ENCODE measurements at regions not wholly inside any gene's neighbourhood (a gene's known extent, or its start where the extent isn't known, plus 50 kb on each side); places are given as distances from the start of the nearest gene placed in this dataset.
"Not testable (repeated sequence)": the region's sequence is repeated elsewhere in the genome, so short reads cannot be mapped to it uniquely, and the experiment has no call there.

- Histone ChIP-seq H3K27ac (peak overlapping the region in 1 of 21 experiments; percentile 33), H3K4me3 (no peak overlapping the region)
These were observed 393.6 kb upstream of the CDIN1 start for GRCh38 chr15:36185845-36186244.

- H3K27ac ChIP-seq, result no peak overlapping the region
- no peak overlapping the region for H3K4me3 ChIP-seq
These were observed 393.1 kb upstream of the CDIN1 start for GRCh38 chr15:36186376-36186775.

DNA sequence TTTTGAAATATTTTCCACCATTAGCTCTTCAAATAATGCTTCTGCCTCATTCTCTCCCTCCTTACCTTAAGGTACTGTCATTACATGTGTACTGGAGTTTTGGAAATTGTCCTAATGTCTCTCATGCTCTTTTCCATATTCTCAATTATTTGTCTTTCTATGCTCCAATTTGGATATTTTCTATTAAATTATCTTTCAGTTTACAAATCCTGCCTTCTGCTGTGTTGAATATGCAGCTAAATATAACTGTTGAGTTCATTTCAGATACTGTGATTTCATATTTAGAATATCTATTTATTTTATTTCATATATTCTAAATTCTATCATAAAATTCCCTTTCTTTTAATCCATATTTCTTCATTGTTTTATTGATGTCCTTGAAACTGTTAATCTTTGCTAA lies 388.0 kb upstream of the CDIN1 start:
- no peak overlapping the region for H3K27ac ChIP-seq
- H3K4me3 ChIP-seq, result no peak overlapping the region

DNA sequence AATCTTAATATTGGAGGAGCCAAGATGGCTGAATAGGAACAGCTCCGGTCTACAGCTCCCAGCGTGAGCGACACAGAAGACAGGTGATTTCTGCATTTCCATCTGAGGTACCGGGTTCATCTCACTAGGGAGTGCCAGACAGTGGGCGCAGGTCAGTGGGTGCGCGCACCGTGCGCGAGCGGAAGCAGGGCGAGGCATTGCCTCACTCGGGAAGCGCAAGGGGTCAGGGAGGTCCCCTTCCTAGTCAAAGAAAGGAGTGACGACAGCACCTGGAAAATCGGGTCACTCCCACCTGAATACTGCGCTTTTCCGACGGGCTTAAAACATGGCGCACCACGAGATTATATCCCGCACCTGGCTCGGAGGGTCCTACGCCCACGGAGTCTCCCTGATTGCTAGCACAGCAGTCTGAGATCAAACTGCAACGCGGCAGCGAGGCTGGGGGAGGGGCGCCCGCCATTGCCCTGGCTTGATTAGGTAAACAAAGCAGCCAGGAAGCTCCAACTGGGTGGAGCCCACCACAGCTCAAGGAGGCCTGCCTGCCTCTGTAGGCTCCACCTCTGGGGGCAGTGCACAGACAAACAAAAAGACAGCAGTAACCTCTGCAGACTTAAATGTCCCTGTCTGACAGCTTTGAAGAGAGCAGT lies 383.9 kb upstream of the CDIN1 start:
- not testable (repeated sequence) for H3K27ac ChIP-seq, H3K4me3 ChIP-seq

DNA sequence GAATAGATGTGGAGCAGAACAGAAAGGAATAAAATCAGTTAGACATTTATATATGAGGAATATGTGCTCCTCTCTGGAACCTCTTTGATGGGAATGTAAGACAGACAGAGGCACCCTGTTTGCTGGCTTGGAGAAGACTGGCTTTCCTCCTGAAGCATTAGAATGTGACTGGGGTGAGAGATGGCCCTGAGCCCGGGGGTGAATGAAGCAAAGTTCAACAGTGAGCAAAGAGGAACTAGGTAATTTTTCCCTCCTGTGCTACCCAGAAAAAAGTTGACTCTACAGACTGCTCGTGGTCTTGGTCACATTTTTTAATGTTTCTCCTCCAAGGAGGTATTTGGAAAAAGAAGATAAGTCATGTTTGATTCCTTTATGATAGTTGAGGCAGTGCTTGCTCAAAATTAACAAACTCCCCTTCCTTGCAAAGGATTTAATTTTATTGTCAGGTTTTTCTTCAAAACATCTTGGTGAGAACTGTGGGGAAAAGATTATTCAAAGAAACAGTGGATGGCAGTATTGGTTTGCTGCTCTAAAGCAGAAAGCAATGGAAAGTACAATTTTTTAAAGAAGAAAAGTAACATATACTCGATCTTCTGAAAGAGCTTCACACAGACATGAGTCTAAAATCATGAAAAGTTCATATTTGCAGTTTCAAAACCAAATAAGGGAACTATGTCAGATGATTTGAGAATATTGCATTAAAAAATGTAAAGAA lies 370.4 kb upstream of the CDIN1 start:
- H3K4me3 ChIP-seq, result no peak overlapping the region
- no peak overlapping the region for H3K27ac ChIP-seq

GRCh38 chr15:36210426-36210825 lies 369.0 kb upstream of the CDIN1 start:
- no peak overlapping the region for H3K27ac ChIP-seq
- no peak overlapping the region for H3K4me3 ChIP-seq

- no peak overlapping the region for H3K4me3 ChIP-seq
- no peak overlapping the region for H3K27ac ChIP-seq
These were observed 361.1 kb upstream of the CDIN1 start for GRCh38 chr15:36218322-36218721.

DNA sequence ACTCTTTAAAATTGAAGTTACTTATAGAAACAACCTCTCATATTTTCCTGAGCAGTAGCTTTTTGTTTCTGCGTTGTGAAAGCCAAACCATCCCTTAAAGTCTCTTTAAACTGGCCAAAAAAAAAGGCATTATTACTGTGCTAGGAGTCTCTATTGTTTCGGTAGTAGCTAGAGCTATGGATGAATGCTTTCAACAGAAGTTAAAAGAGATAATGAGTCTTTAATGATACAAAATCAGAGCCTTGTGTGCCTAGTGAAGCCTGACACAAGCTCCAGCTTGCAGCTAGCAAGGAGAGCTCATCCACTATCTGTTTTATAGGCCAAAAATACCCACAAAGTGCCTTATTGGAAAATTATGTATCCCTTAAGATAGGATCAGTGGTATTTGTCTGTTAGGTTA lies 360.4 kb upstream of the CDIN1 start:
- Histone ChIP-seq H3K4me3 (no peak overlapping the region), H3K27ac (no peak overlapping the region)

DNA sequence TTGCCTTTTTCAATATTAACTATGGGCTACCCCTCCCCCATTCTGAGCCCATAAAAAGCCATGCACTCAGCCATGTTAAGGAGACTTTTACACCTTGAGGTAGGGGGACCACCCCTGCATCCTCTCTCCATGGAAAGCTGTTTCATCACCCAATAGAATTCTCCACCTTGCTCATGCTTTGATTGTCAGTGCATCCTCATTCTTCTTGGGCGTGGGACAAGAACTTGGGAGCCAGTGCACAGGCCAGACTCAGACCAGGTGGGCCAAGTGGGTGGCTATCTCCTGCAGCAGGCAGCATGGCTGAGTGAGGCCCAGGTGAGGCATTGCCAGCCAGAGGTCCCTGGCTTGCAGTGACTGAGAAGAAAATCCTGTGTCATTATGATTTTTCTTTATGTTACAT lies 357.4 kb upstream of the CDIN1 start:
- Histone ChIP-seq H3K4me3 (no peak overlapping the region), H3K27ac (no peak overlapping the region)

DNA sequence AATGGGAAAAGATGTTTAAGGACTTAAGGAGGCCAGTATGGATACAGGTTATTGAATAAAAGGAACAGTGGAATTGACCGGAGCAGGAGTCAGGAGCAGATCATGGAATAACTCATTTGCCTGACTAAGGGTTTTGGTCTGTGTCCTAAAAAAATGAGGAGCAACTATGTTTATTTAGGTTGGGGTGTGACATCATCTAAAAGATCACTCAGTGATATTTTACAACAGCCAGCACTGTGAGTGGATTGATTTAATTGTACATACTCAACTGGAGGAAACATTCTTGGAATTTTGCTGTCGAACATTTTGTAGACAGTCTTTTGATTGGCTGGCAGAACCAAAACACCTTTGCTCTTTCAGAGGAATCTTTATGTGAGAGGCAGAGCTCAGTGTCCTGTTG lies 348.6 kb upstream of the CDIN1 start:
- no peak overlapping the region for H3K4me3 ChIP-seq

DNA sequence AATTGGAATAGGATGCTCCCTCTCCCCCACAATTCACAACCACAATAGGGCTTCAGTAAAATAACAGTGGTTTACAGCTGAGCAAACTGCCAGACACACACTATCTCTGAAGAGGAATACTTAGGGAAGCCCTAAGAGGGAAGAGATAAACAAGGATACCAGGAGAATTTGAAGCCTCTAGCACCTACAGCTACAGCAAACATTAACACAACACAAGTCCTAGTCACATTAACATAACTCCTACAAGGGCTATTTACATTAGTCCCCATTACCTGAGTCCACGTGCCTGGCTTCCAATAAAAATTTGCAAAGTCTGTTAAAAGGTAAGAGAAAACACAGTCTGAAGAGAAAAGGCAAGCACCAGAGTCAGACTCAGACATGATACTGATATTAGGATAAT lies 346.9 kb upstream of the CDIN1 start:
- H3K27ac ChIP-seq, result no peak overlapping the region
- H3K4me3 ChIP-seq, result no peak overlapping the region

More for the DNA sequence above, 348.6 kb upstream of the CDIN1 start:
- H3K27ac ChIP-seq, result no peak overlapping the region

GRCh38 chr15:36234743-36235142 lies 344.7 kb upstream of the CDIN1 start:
- Histone ChIP-seq H3K4me3 (no peak overlapping the region), H3K27ac (no peak overlapping the region)

DNA sequence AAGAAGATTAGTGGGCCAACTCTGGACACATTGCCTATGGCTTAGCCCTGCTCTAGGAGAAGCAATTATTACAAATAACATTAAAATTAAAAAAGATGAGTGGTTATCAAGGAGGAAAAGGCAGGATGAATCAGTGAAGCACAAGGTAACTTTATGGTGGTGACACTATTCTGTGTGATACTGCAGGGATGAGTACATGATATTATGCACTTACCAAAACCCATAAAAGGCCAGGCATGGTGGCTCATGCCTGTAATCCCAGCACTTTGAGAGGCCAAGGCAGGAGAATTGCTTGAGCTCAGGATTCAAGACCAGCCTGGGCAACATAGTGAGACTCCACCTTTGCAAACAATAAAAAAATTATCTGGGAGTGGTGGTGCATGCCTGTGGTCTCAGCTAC lies 344.3 kb upstream of the CDIN1 start:
- Histone ChIP-seq H3K27ac (no peak overlapping the region), H3K4me3 (no peak overlapping the region)

DNA sequence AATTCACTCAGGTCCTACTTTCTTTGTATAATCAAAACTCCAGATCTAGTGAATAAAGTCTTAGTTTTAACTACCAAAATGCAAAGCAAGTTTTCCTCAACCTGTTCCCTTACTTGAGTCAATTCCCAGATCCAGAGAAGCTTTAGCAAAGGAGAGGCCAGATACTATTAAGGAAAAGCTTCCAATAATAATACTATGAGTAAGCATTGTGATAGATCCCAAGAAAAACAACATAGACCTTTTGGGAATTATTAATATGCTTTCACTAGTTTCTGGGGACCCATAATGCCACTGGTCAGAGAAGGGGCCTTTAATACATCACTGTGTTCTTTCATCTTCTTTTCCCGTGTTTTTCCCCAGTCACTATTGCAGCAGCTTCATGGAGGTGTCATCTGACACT lies 339.9 kb upstream of the CDIN1 start:
- Histone ChIP-seq H3K27ac (no peak overlapping the region), H3K4me3 (no peak overlapping the region)

- H3K4me3 ChIP-seq, result no peak overlapping the region
These were observed 328.0 kb upstream of the CDIN1 start for GRCh38 chr15:36251450-36251849.

GRCh38 chr15:36252146-36252711 lies 327.2 kb upstream of the CDIN1 start:
- no peak overlapping the region for H3K27ac ChIP-seq
- H3K4me3 ChIP-seq, result no peak overlapping the region

More at GRCh38 chr15:36251450-36251849, 328.0 kb upstream of the CDIN1 start:
- H3K27ac ChIP-seq, result no peak overlapping the region

DNA sequence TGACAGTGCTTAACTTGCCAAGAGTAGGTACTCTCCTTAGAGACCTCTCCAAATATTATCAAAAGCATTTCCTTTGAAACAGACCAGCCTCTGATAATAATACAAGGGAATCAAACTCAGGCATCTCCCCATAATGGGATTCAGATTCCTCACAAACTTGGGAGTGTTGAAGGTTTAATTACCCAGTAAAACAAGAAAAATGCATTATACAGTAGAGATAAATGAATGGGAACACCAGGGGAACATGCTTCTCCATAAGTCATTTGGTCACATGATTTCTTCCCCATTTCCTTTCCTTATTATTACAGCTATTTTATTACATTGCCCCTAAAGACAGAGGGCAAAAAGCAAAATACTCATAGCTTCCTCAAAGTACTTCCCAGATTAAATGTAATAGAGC lies 325.0 kb upstream of the CDIN1 start:
- Histone ChIP-seq H3K27ac (no peak overlapping the region), H3K4me3 (no peak overlapping the region)

GRCh38 chr15:36256404-36256807 lies 323.0 kb upstream of the CDIN1 start:
- H3K27ac ChIP-seq, result no peak overlapping the region
- H3K4me3 ChIP-seq, result no peak overlapping the region

DNA sequence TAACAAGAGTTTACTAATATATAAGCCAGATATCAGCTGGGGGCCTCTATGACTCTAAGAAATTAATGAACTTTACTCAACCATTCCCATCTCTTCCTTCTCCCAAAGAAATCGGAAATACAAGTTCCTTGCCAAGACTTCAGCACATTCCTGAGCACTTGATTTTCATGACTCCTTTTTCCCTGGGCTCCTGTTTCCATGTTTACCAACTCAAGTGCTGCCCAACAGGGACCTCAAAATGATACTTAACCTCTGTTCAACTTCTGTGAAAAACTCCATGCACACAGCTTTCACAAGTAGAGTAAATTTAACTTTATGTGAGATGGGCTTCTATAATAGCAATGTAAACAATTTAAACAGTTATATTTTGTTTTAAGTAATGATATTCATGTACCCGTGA lies 315.8 kb upstream of the CDIN1 start:
- no peak overlapping the region for H3K4me3 ChIP-seq
- H3K27ac ChIP-seq, result no peak overlapping the region

- Histone ChIP-seq H3K4me3 (no peak overlapping the region), H3K27ac (no peak overlapping the region)
These were observed 314.0 kb upstream of the CDIN1 start for GRCh38 chr15:36265422-36265821.

DNA sequence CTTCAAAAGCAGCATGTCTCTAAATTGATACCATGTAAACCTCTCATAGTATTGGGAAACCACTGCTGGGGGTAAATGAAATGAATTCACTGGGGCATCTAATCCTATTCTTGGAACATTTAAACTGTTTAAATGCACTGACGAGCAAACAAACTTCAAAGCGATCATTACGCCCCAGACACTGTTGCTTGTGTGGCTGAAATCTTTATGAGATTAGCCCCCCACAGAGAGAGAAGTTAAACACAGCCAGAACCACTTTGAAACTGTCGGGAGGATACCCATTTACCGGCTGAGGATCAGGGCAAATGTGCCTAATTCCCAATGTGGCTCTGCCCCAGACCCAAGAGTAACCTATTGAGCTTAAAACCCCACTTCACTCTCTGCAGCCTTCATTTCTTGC lies 308.4 kb upstream of the CDIN1 start:
- H3K27ac ChIP-seq, result no peak overlapping the region
- H3K4me3 ChIP-seq, result no peak overlapping the region
